GM12874 (cell line): ENCODE measurements at regions not wholly inside any gene's neighbourhood (a gene's known extent, or its start where the extent isn't known, plus 50 kb on each side); places are given as distances from the start of the nearest gene placed in this dataset.

Experiments
- TF ChIP-seq, protein P1 (sequence below): IDR thresholded peaks from 2 replicates; pipeline ENCODE4 v1.5.1; 2011; ENCODE audit warnings: low read depth, mild to moderate bottlenecking, control low read depth, low read length, moderate library complexity; ENCODE audit not compliant: insufficient read depth

DNA sequence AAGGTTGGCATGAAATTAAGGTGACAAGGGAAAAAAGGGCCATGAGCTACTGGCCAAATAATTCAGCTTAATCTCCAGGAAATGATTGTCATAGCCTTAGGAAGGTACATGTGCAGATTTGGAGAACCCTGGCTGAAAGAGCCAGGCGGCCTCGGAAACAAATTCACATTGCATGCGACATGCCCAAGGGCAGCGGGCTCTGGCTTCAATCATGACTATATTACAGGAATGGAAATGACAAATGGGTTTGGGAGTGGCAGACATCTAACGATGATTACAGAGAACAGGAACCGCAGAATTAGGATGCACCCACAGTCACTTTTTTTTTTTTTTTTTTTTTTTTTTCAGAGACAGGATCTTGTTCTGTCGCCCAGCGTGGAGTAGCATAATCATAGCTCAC lies 112.4 kb upstream of the SALL4 start:
- TF ChIP-seq, protein P1, sequence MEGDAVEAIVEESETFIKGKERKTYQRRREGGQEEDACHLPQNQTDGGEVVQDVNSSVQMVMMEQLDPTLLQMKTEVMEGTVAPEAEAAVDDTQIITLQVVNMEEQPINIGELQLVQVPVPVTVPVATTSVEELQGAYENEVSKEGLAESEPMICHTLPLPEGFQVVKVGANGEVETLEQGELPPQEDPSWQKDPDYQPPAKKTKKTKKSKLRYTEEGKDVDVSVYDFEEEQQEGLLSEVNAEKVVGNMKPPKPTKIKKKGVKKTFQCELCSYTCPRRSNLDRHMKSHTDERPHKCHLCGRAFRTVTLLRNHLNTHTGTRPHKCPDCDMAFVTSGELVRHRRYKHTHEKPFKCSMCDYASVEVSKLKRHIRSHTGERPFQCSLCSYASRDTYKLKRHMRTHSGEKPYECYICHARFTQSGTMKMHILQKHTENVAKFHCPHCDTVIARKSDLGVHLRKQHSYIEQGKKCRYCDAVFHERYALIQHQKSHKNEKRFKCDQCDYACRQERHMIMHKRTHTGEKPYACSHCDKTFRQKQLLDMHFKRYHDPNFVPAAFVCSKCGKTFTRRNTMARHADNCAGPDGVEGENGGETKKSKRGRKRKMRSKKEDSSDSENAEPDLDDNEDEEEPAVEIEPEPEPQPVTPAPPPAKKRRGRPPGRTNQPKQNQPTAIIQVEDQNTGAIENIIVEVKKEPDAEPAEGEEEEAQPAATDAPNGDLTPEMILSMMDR, result no peak

GRCh38 chr20:51910321-51911050 lies 108.2 kb upstream of the SALL4 start:
- TF ChIP-seq, protein P1, result no peak

GRCh38 chr20:51906679-51907078 lies 104.4 kb upstream of the SALL4 start:
- TF ChIP-seq, protein P1, result no peak

- TF ChIP-seq, protein P1, result no peak
These were observed 103.7 kb upstream of the SALL4 start for GRCh38 chr20:51906049-51906448.

GRCh38 chr20:51902933-51903332 lies 100.6 kb upstream of the SALL4 start:
- TF ChIP-seq, protein P1, result no peak

- TF ChIP-seq, protein P1, result no peak
These were observed 98.1 kb upstream of the SALL4 start for GRCh38 chr20:51900443-51900842.

DNA sequence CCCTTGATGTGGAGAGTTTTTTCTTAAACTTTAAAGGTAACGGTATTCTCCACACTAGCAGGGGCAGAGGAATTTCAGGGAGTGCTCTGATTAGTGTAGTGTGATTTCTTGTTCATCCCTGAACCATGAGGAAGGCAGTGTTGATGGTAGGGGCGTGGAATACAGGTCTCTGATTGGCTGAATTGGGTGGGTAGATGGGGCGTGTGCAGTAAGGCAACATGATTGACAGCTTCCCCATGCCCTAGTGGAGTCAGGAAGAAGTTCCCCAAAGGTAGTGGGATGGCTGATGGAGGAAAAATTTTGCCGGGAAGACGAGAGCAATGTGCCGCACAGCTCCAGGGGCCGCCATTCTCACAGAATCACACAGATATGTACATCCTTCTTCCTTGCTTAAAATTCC lies 97.4 kb upstream of the SALL4 start:
- TF ChIP-seq, protein P1, result no peak
